SK-N-SH (cell line): ENCODE measurements at regions not wholly inside any gene's neighbourhood (a gene's known extent, or its start where the extent isn't known, plus 50 kb on each side); places are given as distances from the start of the nearest gene placed in this dataset.

Experiments used
- POLR2AphosphoS5 ChIP-seq: IDR thresholded peaks from 2 replicates; pipeline ENCODE4 v1.6.1; 2012; ENCODE audit warnings: low read depth, low read length
- RFX5 ChIP-seq: IDR thresholded peaks from 2 replicates; pipeline ENCODE4 v1.6.1; 2012; ENCODE audit warnings: mild to moderate bottlenecking, improper control_type of control experiment, low read length
- SMC3 ChIP-seq: IDR thresholded peaks from 2 replicates; pipeline ENCODE4 v1.6.1; 2012; ENCODE audit warnings: low read depth, low read length, improper control_type of control experiment
- YY1 ChIP-seq: IDR thresholded peaks from 2 replicates; pipeline ENCODE4 v1.4.0; 2012; ENCODE audit warnings: low read depth, mild to moderate bottlenecking
- TF ChIP-seq, protein P1 (sequence below): fragments of 200-600 bp; sonication (generic); IDR thresholded peaks from 2 replicates; pipeline ENCODE4 v1.6.1; 2017; ENCODE audit warnings: antibody characterized with exemption, mild to moderate bottlenecking, moderate library complexity

DNA sequence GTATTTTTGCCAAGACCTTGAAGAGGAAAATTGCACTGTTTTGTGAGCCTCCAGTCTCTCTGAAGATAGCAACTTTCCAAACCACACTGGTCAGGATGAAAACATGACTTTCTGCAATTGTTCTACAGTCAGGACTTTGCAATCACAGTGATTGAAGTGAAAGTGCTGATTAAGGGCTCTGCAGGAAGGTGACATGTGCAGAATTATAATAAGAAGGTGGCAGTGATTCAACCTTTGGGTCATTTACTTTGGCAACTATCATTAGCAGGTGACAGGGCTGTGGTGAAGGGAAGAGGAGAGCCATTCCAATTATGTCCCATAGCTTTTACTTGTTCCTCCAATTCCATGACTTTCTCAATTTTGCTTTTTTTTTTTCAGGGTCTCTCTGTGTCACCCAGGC lies 350.0 kb upstream of the FZD8 start:
- TF ChIP-seq YY1 (no peak), SMC3 (no peak), POLR2AphosphoS5 (no peak), RFX5 (no peak)
- TF ChIP-seq, protein P1, sequence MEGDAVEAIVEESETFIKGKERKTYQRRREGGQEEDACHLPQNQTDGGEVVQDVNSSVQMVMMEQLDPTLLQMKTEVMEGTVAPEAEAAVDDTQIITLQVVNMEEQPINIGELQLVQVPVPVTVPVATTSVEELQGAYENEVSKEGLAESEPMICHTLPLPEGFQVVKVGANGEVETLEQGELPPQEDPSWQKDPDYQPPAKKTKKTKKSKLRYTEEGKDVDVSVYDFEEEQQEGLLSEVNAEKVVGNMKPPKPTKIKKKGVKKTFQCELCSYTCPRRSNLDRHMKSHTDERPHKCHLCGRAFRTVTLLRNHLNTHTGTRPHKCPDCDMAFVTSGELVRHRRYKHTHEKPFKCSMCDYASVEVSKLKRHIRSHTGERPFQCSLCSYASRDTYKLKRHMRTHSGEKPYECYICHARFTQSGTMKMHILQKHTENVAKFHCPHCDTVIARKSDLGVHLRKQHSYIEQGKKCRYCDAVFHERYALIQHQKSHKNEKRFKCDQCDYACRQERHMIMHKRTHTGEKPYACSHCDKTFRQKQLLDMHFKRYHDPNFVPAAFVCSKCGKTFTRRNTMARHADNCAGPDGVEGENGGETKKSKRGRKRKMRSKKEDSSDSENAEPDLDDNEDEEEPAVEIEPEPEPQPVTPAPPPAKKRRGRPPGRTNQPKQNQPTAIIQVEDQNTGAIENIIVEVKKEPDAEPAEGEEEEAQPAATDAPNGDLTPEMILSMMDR: no peak
